GM23248 (cell line): ENCODE measurements at regions not wholly inside any gene's neighbourhood (a gene's known extent, or its start where the extent isn't known, plus 50 kb on each side); places are given as distances from the start of the nearest gene placed in this dataset.

ENCODE experiments used
- DNase-seq: peaks from one replicate; pipeline ENCODE4 v3.0.0-alpha.2; 2015
- H2AFZ ChIP-seq: fragments of 200-600 bp; sonication (generic); 2 replicates; pipeline ENCODE4 v1.6.1; 2016; ENCODE audit warnings: antibody characterized with exemption
- H3F3A ChIP-seq: fragments of 200-600 bp; sonication (generic); 2 replicates; pipeline ENCODE4 v1.6.1; 2016; ENCODE audit warnings: mild to moderate bottlenecking, antibody characterized with exemption, mixed run types; ENCODE audit not compliant: insufficient read depth
- H3K27ac ChIP-seq: fragments of 200-600 bp; sonication (generic); 2 replicates; pipeline ENCODE4 v1.5.1; 2016; ENCODE audit warnings: mild to moderate bottlenecking
- H3K27me3 ChIP-seq: fragments of 200-600 bp; sonication (generic); replicated peaks from 2 replicates; pipeline ENCODE4 v1.6.1; 2016; ENCODE audit warnings: mild to moderate bottlenecking; ENCODE audit not compliant: insufficient read depth
- H3K36me3 ChIP-seq: fragments of 200-600 bp; sonication (generic); 2 replicates; pipeline ENCODE4 v1.6.1; 2016; ENCODE audit warnings: low read depth, mild to moderate bottlenecking
- H3K4me1 ChIP-seq: fragments of 200-600 bp; sonication (generic); 2 replicates; pipeline ENCODE4 v1.6.1; 2016; ENCODE audit warnings: mild to moderate bottlenecking; ENCODE audit not compliant: insufficient read depth
- H3K4me2 ChIP-seq: fragments of 200-600 bp; sonication (generic); one replicate; pipeline ENCODE4 v1.6.1; 2016; ENCODE audit warnings: mild to moderate bottlenecking; ENCODE audit not compliant: unreplicated experiment
- H3K4me3 ChIP-seq: fragments of 200-600 bp; sonication (generic); 2 replicates; pipeline ENCODE4 v1.5.1; 2016; ENCODE audit warnings: mild to moderate bottlenecking
- H3K79me2 ChIP-seq: fragments of 200-600 bp; sonication (generic); 2 replicates; pipeline ENCODE4 v1.6.1; 2016; ENCODE audit warnings: mild to moderate bottlenecking; ENCODE audit not compliant: insufficient read depth
- H3K9ac ChIP-seq: fragments of 200-600 bp; sonication (generic); 2 replicates; pipeline ENCODE4 v1.6.1; 2016; ENCODE audit warnings: mild to moderate bottlenecking
- H3K9me2 ChIP-seq: fragments of 200-600 bp; sonication (generic); 2 replicates; pipeline ENCODE4 v1.6.1; 2016; ENCODE audit warnings: mixed run types, mild to moderate bottlenecking, moderate library complexity; ENCODE audit not compliant: insufficient read depth
- H3K9me3 ChIP-seq: fragments of 200-600 bp; sonication (generic); one replicate; pipeline ENCODE4 v1.6.1; 2017; ENCODE audit warnings: low read depth
- H4K20me1 ChIP-seq: fragments of 200-600 bp; sonication (generic); 2 replicates; pipeline ENCODE4 v1.6.0; 2016; ENCODE audit not compliant: insufficient read depth
- EZH2 ChIP-seq: fragments of 200-600 bp; sonication (generic); IDR thresholded peaks from 2 replicates; pipeline ENCODE4 v1.6.1; 2018; ENCODE audit warnings: antibody characterized with exemption, mild to moderate bottlenecking; ENCODE audit not compliant: insufficient read depth, poor library complexity, severe bottlenecking
- EZH2phosphoT487 ChIP-seq: fragments of 200-600 bp; sonication (generic); IDR thresholded peaks from 2 replicates; pipeline ENCODE4 v1.6.1; 2018; ENCODE audit warnings: antibody characterized with exemption, moderate library complexity, mild to moderate bottlenecking, low read depth; ENCODE audit not compliant: insufficient read depth
- WGBS, 2 experiments: methylation state at CpG; one replicate each; pipeline ENCODE4 v1.1.6; 2015 to 2017; ENCODE audit warnings: low lambda C conversion rate in 2 of 2, low coverage in 1 of 2; ENCODE audit errors: missing lambda C conversion rate in 2 of 2; 5-methylcytosine and 5-hydroxymethylcytosine counted together
- in situ Hi-C: fragments of 300-500 bp; cut with MboI; formaldehyde crosslinking; loops from 2 replicates; pipeline ENCODE4 v1.15.0; 2020

- Histone ChIP-seq H3K9ac (no peak overlapping the region), H3K9me3 (no peaks in the 10 kb centered on the region), H3K9me2 (no peaks in the 10 kb centered on the region), H3K79me2 (no peaks in the 10 kb centered on the region), H3K27ac (no peak overlapping the region), H3K4me2 (no peak overlapping the region), H3K4me3 (no peak overlapping the region), H3K4me1 (no peaks in the 10 kb centered on the region), H4K20me1 (no peaks in the 10 kb centered on the region), H2AFZ (no peak overlapping the region), H3K36me3 (no peaks in the 10 kb centered on the region), H3K27me3 (peaks cover 8% of the 10 kb centered on the region), H3F3A (no peaks in the 10 kb centered on the region)
- DNase-seq: no peak
- WGBS, 2 experiments: 85 to 87% methylated on average over 30 of the region's 30 CpGs
- TF ChIP-seq EZH2 (no peak), EZH2phosphoT487 (no peak)
- in situ Hi-C loops: no loop called here
Observed at GRCh38 chr4:187064033-187064432, 340.4 kb upstream of the FAT1 start.

- in situ Hi-C loops: no loop called here
- H3K27ac ChIP-seq: no peak overlapping the region
- H3K9me2 ChIP-seq: no peaks in the 10 kb centered on the region
- no peaks in the 10 kb centered on the region for H3F3A ChIP-seq
- 0 to 8% methylated on average over 1 of the region's 1 CpG for WGBS, 2 experiments
- no peaks in the 10 kb centered on the region for H4K20me1 ChIP-seq
- H3K9me3 ChIP-seq: no peaks in the 10 kb centered on the region
- no peaks in the 10 kb centered on the region for H3K4me1 ChIP-seq
- no peak overlapping the region for H2AFZ ChIP-seq
- no peak for DNase-seq
- no peak overlapping the region for H3K4me2 ChIP-seq
- H3K27me3 ChIP-seq: peaks cover 8% of the 10 kb centered on the region
- no peak overlapping the region for H3K9ac ChIP-seq
- H3K36me3 ChIP-seq: no peaks in the 10 kb centered on the region
- H3K79me2 ChIP-seq: no peaks in the 10 kb centered on the region
- H3K4me3 ChIP-seq: no peak overlapping the region
- TF ChIP-seq EZH2phosphoT487 (no peak), EZH2 (no peak)
Observed at GRCh38 chr4:187065396-187065795, 341.7 kb upstream of the FAT1 start.

- 19 to 20% methylated on average over 13 of the region's 13 CpGs for WGBS, 2 experiments
- H2AFZ ChIP-seq: no peak overlapping the region
- no peak overlapping the region for H3K27ac ChIP-seq
- H3K4me1 ChIP-seq: no peaks in the 10 kb centered on the region
- TF ChIP-seq EZH2phosphoT487 (no peak), EZH2 (no peak)
- H3K27me3 ChIP-seq: peaks cover 8% of the 10 kb centered on the region
- H3K4me2 ChIP-seq: no peak overlapping the region
- H3F3A ChIP-seq: no peaks in the 10 kb centered on the region
- DNase-seq: no peak
- H3K9me2 ChIP-seq: no peaks in the 10 kb centered on the region
- no peak overlapping the region for H3K4me3 ChIP-seq
- no peaks in the 10 kb centered on the region for H3K9me3 ChIP-seq
- H3K36me3 ChIP-seq: no peaks in the 10 kb centered on the region
- no peaks in the 10 kb centered on the region for H3K79me2 ChIP-seq
- no peaks in the 10 kb centered on the region for H4K20me1 ChIP-seq
- in situ Hi-C loops: no loop called here
- H3K9ac ChIP-seq: no peak overlapping the region
Observed at GRCh38 chr4:187065806-187066205, 342.1 kb upstream of the FAT1 start.

GRCh38 chr4:187069398-187069797 is 345.7 kb upstream of the FAT1 start:
- H3K9me2 ChIP-seq: no peaks in the 10 kb centered on the region
- H4K20me1 ChIP-seq: no peaks in the 10 kb centered on the region
- H3K79me2 ChIP-seq: no peaks in the 10 kb centered on the region
- H3K27ac ChIP-seq: no peak overlapping the region
- no peak for DNase-seq
- H2AFZ ChIP-seq: no peak overlapping the region
- no peak overlapping the region for H3K9ac ChIP-seq
- 3 to 5% methylated on average over 10 of the region's 10 CpGs for WGBS, 2 experiments
- no peaks in the 10 kb centered on the region for H3K36me3 ChIP-seq
- H3K4me1 ChIP-seq: no peaks in the 10 kb centered on the region
- H3F3A ChIP-seq: no peaks in the 10 kb centered on the region
- in situ Hi-C loops: no loop called here
- peaks cover 8% of the 10 kb centered on the region for H3K27me3 ChIP-seq
- H3K4me2 ChIP-seq: no peak overlapping the region
- H3K4me3 ChIP-seq: no peak overlapping the region
- no peak for TF ChIP-seq EZH2phosphoT487
- TF ChIP-seq EZH2: no peak
- H3K9me3 ChIP-seq: no peaks in the 10 kb centered on the region

GRCh38 chr4:187070158-187070557 is 346.5 kb upstream of the FAT1 start:
- Histone ChIP-seq H3K4me2 (no peak overlapping the region), H3K4me1 (no peaks in the 10 kb centered on the region), H4K20me1 (no peaks in the 10 kb centered on the region), H3K4me3 (no peak overlapping the region), H3K9me2 (no peaks in the 10 kb centered on the region), H3K9me3 (no peaks in the 10 kb centered on the region), H2AFZ (no peak overlapping the region), H3K79me2 (no peaks in the 10 kb centered on the region), H3K27me3 (peaks cover 4% of the 10 kb centered on the region), H3K27ac (no peak overlapping the region), H3F3A (no peaks in the 10 kb centered on the region), H3K36me3 (no peaks in the 10 kb centered on the region), H3K9ac (no peak overlapping the region)
- TF ChIP-seq EZH2: no peak
- TF ChIP-seq EZH2phosphoT487: no peak
- WGBS, 2 experiments: 45 to 49% methylated on average over 3 of the region's 3 CpGs
- no peak for DNase-seq
- in situ Hi-C loops: no loop called here
